OCI-LY1 (cell line): ENCODE measurements at regions not wholly inside any gene's neighbourhood (a gene's known extent, or its start where the extent isn't known, plus 50 kb on each side); places are given as distances from the start of the nearest gene placed in this dataset.

Experiments used
- H2AFZ ChIP-seq: fragments of 200-600 bp; sonication (generic), shearing (Covaris generic); 2 replicates; pipeline ENCODE4 v1.6.0; 2014; ENCODE audit warnings: antibody characterized with exemption, mild to moderate bottlenecking, low read length
- H3F3A ChIP-seq: fragments of 200-600 bp; sonication (generic), shearing (Covaris generic); 2 replicates; pipeline ENCODE4 v1.6.0; 2014; ENCODE audit warnings: mild to moderate bottlenecking, antibody characterized with exemption, low read length, moderate library complexity; ENCODE audit not compliant: insufficient read depth
- H3K27ac ChIP-seq: fragments of 200-600 bp; sonication (generic); 2 replicates; pipeline ENCODE4 v1.5.1; 2014; ENCODE audit warnings: low read length, mixed run types, mild to moderate bottlenecking, low read depth; ENCODE audit not compliant: poor library complexity, severe bottlenecking
- H3K27me3 ChIP-seq: fragments of 200-600 bp; sonication (generic); 2 replicates; pipeline ENCODE4 v1.6.0; 2014; ENCODE audit warnings: antibody characterized with exemption, mild to moderate bottlenecking, low read length, moderate library complexity; ENCODE audit not compliant: insufficient read depth
- H3K36me3 ChIP-seq: fragments of 200-600 bp; sonication (generic); 2 replicates; pipeline ENCODE4 v1.6.1; 2014; ENCODE audit warnings: mild to moderate bottlenecking, antibody characterized with exemption, low read length, moderate library complexity, mixed read lengths; ENCODE audit not compliant: insufficient read depth
- H3K4me1 ChIP-seq: fragments of 200-600 bp; sonication (generic); 2 replicates; pipeline ENCODE4 v1.5.1; 2014; ENCODE audit warnings: mild to moderate bottlenecking, low read length, moderate library complexity; ENCODE audit not compliant: insufficient read depth, severe bottlenecking
- H3K4me2 ChIP-seq: fragments of 200-600 bp; sonication (generic), shearing (Covaris generic); 2 replicates; pipeline ENCODE4 v1.6.1; 2014; ENCODE audit warnings: low read length
- H3K4me3 ChIP-seq: fragments of 200-600 bp; sonication (generic); 2 replicates; pipeline ENCODE4 v1.5.1; 2014; ENCODE audit warnings: low read length, low read depth, mild to moderate bottlenecking, mixed read lengths; ENCODE audit not compliant: poor library complexity, severe bottlenecking
- H3K79me2 ChIP-seq: fragments of 200-600 bp; shearing (Covaris generic); 2 replicates; pipeline ENCODE4 v1.6.1; 2016; ENCODE audit warnings: mixed run types, low read length, mixed read lengths; ENCODE audit not compliant: insufficient read depth
- H3K9ac ChIP-seq: fragments of 200-600 bp; sonication (generic), shearing (Covaris generic); 2 replicates; pipeline ENCODE4 v1.6.1; 2014; ENCODE audit warnings: mild to moderate bottlenecking, low read length, mixed read lengths
- H3K9me2 ChIP-seq: fragments of 200-600 bp; sonication (generic), shearing (Covaris generic); 2 replicates; pipeline ENCODE4 v1.6.1; 2014; ENCODE audit warnings: low read depth, mild to moderate bottlenecking, low read length, mixed read lengths
- H3K9me3 ChIP-seq: fragments of 200-600 bp; shearing (Covaris generic); 2 replicates; pipeline ENCODE4 v1.6.1; 2014; ENCODE audit warnings: low read length, mixed read lengths
- H4K20me1 ChIP-seq: fragments of 200-600 bp; sonication (generic), shearing (Covaris generic); 2 replicates; pipeline ENCODE4 v1.6.0; 2016; ENCODE audit warnings: mild to moderate bottlenecking, low read length; ENCODE audit not compliant: insufficient read depth
- EZH2 ChIP-seq: fragments of 200-600 bp; sonication (generic), shearing (Covaris generic); IDR thresholded peaks from 2 replicates; pipeline ENCODE4 v1.8.0; 2017; ENCODE audit warnings: borderline replicate concordance, mixed run types, mild to moderate bottlenecking, antibody characterized with exemption, low read length, moderate library complexity, mixed read lengths
- TF ChIP-seq, protein P1 (sequence below): fragments of 200-600 bp; sonication (generic), shearing (Covaris generic); IDR thresholded peaks from 2 replicates; pipeline ENCODE4 v1.5.1; 2017; ENCODE audit warnings: mild to moderate bottlenecking, antibody characterized with exemption, low read length, moderate library complexity, mixed read lengths

- no peaks in the 10 kb centered on the region for H3K36me3 ChIP-seq
- no peaks in the 10 kb centered on the region for H4K20me1 ChIP-seq
- no peak overlapping the region for H3K9ac ChIP-seq
- no peaks in the 10 kb centered on the region for H3K4me1 ChIP-seq
- no peak overlapping the region for H3K27ac ChIP-seq
- H3K9me2 ChIP-seq: no peaks in the 10 kb centered on the region
- no peak for TF ChIP-seq EZH2
- TF ChIP-seq, protein P1, sequence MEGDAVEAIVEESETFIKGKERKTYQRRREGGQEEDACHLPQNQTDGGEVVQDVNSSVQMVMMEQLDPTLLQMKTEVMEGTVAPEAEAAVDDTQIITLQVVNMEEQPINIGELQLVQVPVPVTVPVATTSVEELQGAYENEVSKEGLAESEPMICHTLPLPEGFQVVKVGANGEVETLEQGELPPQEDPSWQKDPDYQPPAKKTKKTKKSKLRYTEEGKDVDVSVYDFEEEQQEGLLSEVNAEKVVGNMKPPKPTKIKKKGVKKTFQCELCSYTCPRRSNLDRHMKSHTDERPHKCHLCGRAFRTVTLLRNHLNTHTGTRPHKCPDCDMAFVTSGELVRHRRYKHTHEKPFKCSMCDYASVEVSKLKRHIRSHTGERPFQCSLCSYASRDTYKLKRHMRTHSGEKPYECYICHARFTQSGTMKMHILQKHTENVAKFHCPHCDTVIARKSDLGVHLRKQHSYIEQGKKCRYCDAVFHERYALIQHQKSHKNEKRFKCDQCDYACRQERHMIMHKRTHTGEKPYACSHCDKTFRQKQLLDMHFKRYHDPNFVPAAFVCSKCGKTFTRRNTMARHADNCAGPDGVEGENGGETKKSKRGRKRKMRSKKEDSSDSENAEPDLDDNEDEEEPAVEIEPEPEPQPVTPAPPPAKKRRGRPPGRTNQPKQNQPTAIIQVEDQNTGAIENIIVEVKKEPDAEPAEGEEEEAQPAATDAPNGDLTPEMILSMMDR: no peak
- no peaks in the 10 kb centered on the region for H3K27me3 ChIP-seq
- no peaks in the 10 kb centered on the region for H3K9me3 ChIP-seq
- no peak overlapping the region for H3K4me3 ChIP-seq
- no peaks in the 10 kb centered on the region for H3K79me2 ChIP-seq
- H3K4me2 ChIP-seq: no peak overlapping the region
- no peak overlapping the region for H2AFZ ChIP-seq
- H3F3A ChIP-seq: no peaks in the 10 kb centered on the region
These were observed 257.3 kb upstream of the SPRY2 start for GRCh38 chr13:80598189-80598588.

DNA sequence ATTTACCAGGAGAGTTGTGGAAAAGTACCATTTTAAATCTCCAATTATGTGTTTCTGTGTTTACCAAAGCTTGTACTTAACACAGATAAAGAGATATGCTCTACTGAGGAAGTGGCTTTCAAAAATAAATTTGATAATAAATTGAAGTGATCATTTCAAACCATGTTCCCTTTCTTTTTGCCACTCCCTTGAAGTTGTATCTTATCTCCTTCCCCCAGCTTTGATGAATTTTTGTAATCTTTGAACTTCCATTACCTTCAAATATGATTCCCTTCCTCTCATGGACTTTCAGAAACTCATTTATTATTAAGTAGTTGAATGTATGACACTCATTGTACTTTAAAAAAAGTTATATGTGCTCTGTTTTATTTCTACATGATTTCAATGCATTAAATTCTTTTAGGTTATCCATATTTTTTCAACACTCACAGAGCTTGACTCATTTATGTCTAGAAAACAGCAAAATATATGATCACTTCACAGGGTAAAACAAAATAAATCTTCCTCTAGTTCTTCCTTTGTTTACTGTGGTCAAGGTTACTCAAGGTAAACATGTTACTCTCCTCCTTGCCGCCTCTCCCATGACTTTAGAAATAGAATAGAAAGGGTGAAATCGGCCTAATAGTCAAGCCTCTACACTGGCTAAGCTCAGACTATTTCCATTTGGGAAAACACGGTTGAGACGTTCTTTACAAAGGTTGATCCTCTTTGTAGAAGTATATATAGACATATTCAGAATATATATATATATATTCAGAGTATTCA lies 251.2 kb upstream of the SPRY2 start:
- Histone ChIP-seq H2AFZ (no peak overlapping the region), H3K79me2 (no peaks in the 10 kb centered on the region)

GRCh38 chr13:80590551-80590950 lies 249.6 kb upstream of the SPRY2 start:
- Histone ChIP-seq H3K4me2 (no peak overlapping the region), H4K20me1 (no peaks in the 10 kb centered on the region), H3F3A (no peaks in the 10 kb centered on the region), H2AFZ (no peak overlapping the region), H3K9me2 (no peaks in the 10 kb centered on the region), H3K9me3 (no peaks in the 10 kb centered on the region), H3K9ac (no peak overlapping the region), H3K27me3 (no peaks in the 10 kb centered on the region), H3K4me1 (no peaks in the 10 kb centered on the region), H3K27ac (no peak overlapping the region), H3K79me2 (no peaks in the 10 kb centered on the region), H3K36me3 (no peaks in the 10 kb centered on the region), H3K4me3 (no peak overlapping the region)
- TF ChIP-seq, protein P1: no peak
- TF ChIP-seq EZH2: no peak

More for the DNA sequence above, 251.2 kb upstream of the SPRY2 start:
- no peaks in the 10 kb centered on the region for H3K36me3 ChIP-seq
- no peak overlapping the region for H3K27ac ChIP-seq
- H3F3A ChIP-seq: no peaks in the 10 kb centered on the region
- H3K4me1 ChIP-seq: no peaks in the 10 kb centered on the region
- H3K4me2 ChIP-seq: no peak overlapping the region
- no peak overlapping the region for H3K4me3 ChIP-seq
- no peak overlapping the region for H3K9ac ChIP-seq
- no peaks in the 10 kb centered on the region for H3K9me2 ChIP-seq
- TF ChIP-seq, protein P1: no peak
- TF ChIP-seq EZH2: no peak
- H4K20me1 ChIP-seq: no peaks in the 10 kb centered on the region
- H3K27me3 ChIP-seq: no peaks in the 10 kb centered on the region
- H3K9me3 ChIP-seq: no peaks in the 10 kb centered on the region
